Cardiac fibroblast (primary cell): ENCODE measurements at regions not wholly inside any gene's neighbourhood (a gene's known extent, or its start where the extent isn't known, plus 50 kb on each side); places are given as distances from the start of the nearest gene placed in this dataset.

Experiments
- DNase-seq, 2 donors: peaks; one replicate each; pipeline versions ENCODE4 v3.0.0 to v3.0.0-alpha.2; 2010; ENCODE audit warnings: low read depth in 2 of 2
- H3K4me3 ChIP-seq, 2 donors: replicated peaks in 1 of 2; 1 replicate in 1 of 2; 2 replicates in 1 of 2; pipeline ENCODE4 v1.5.1; 2011; ENCODE audit warnings: low read depth in 2 of 2, low read length in 2 of 2, mild to moderate bottlenecking in 2 of 2, moderate library complexity in 1 of 2
- CTCF ChIP-seq: IDR thresholded peaks from one replicate; pipeline ENCODE4 v1.5.1; 2011; ENCODE audit warnings: low read depth, mild to moderate bottlenecking, low read length, inconsistent platforms

- no peak for TF ChIP-seq CTCF
- no peak for DNase-seq
- no peak overlapping the region for H3K4me3 ChIP-seq
Measured at GRCh38 chr10:110373857-110374654, 69.3 kb upstream of the SMNDC1 start.

GRCh38 chr10:110375121-110375520 lies 70.4 kb upstream of the SMNDC1 start:
- no peak for TF ChIP-seq CTCF
- H3K4me3 ChIP-seq = no peak overlapping the region
- no peak for DNase-seq

- H3K4me3 ChIP-seq = no peak overlapping the region
- no peak for TF ChIP-seq CTCF
- peak in 1 of 2 donors; percentile 23 for DNase-seq
Measured at GRCh38 chr10:110376021-110376766, 71.5 kb upstream of the SMNDC1 start.

- H3K4me3 ChIP-seq = no peak overlapping the region
- no peak for DNase-seq
- TF ChIP-seq CTCF = no peak
Measured at GRCh38 chr10:110376767-110377160, 72.0 kb upstream of the SMNDC1 start.

GRCh38 chr10:110378006-110378405 lies 73.3 kb upstream of the SMNDC1 start:
- no peak for TF ChIP-seq CTCF
- H3K4me3 ChIP-seq = no peak overlapping the region
- DNase-seq = no peak

GRCh38 chr10:110378533-110379108 lies 73.9 kb upstream of the SMNDC1 start:
- H3K4me3 ChIP-seq = no peak overlapping the region
- no peak for DNase-seq
- TF ChIP-seq CTCF = no peak
